Stomach (tissue), 4 donors: ENCODE measurements at regions not wholly inside any gene's neighbourhood (a gene's known extent, or its start where the extent isn't known, plus 50 kb on each side); places are given as distances from the start of the nearest gene placed in this dataset.
"Not testable (repeated sequence)": the region's sequence is repeated elsewhere in the genome, so short reads cannot be mapped to it uniquely, and the experiment has no call there.

ENCODE experiments used
- EP300 ChIP-seq: sonication (generic); formaldehyde crosslinking; IDR thresholded peaks from one replicate; pipeline ENCODE4 v1.6.1; 2017; ENCODE audit warnings: antibody characterized with exemption
- POLR2AphosphoS5 ChIP-seq, 3 donors: sonication (generic); formaldehyde crosslinking; IDR thresholded peaks; one replicate each; pipeline ENCODE4 v1.6.1; 2016; ENCODE audit warnings: antibody characterized with exemption in 3 of 3
- TF ChIP-seq, protein P1 (sequence below), 7 experiments: fragments of 450-650 bp in 4 of 7; fragments of 200-600 bp in 3 of 7; sonication (generic) in 3 of 7; IDR thresholded peaks; one replicate each; pipeline ENCODE4 v1.5.1; 2016 to 2019; ENCODE audit warnings: antibody characterized with exemption in 7 of 7, control low read depth in 2 of 7, mild to moderate bottlenecking in 1 of 7

DNA sequence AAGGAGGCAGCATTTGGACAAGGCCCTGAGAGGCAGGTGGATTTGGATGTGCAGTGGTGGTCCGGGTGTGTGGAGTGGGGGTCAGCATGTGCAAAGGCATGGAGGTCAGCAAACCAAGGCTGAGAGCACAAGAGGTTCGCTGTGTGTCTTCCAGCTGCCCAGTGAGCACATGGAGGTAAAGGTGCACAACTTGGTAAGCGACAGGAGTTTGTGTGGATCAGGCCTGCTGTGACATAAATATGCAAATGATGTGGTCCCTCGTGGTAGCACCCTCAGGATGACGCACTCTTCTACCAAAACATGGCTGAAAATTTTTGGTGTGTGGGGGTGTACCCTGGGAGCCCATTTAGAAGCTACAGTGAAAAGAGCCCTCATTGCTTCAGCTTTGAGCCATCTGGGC, 271.0 kb upstream of the PLGLB2 start:
- TF ChIP-seq, protein P1, sequence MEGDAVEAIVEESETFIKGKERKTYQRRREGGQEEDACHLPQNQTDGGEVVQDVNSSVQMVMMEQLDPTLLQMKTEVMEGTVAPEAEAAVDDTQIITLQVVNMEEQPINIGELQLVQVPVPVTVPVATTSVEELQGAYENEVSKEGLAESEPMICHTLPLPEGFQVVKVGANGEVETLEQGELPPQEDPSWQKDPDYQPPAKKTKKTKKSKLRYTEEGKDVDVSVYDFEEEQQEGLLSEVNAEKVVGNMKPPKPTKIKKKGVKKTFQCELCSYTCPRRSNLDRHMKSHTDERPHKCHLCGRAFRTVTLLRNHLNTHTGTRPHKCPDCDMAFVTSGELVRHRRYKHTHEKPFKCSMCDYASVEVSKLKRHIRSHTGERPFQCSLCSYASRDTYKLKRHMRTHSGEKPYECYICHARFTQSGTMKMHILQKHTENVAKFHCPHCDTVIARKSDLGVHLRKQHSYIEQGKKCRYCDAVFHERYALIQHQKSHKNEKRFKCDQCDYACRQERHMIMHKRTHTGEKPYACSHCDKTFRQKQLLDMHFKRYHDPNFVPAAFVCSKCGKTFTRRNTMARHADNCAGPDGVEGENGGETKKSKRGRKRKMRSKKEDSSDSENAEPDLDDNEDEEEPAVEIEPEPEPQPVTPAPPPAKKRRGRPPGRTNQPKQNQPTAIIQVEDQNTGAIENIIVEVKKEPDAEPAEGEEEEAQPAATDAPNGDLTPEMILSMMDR (IDR thresholded peaks at IDR 0.05) = not testable (repeated sequence)
- TF ChIP-seq EP300; POLR2AphosphoS5 (IDR thresholded peaks at IDR 0.05): not testable (repeated sequence)
